WTC11 (cell line): ENCODE measurements at regions not wholly inside any gene's neighbourhood (a gene's known extent, or its start where the extent isn't known, plus 50 kb on each side); places are given as distances from the start of the nearest gene placed in this dataset.
"Not testable (repeated sequence)": the region's sequence is repeated elsewhere in the genome, so short reads cannot be mapped to it uniquely, and the experiment has no call there.

Experiments used
- ATAC-seq: fragments of 200-7000 bp; cut with Tn5 transposase; 2 replicates; pipeline ENCODE4 v1.10.0; 2021; ENCODE audit warnings: mild to moderate bottlenecking, moderate library complexity
- CTCF ChIA-PET: fragments of 300-600 bp; sonication (Branson Sonifier 250); formaldehyde crosslinking; loops from one replicate; lab custom pipeline; 2021; ENCODE audit warnings: antibody characterized with exemption; lab: Charles Lee
- POLR2A ChIA-PET: fragments of 350-600 bp; sonication (Branson Sonifier 250); formaldehyde crosslinking; loops from one replicate; lab custom pipeline; 2021; ENCODE audit warnings: antibody characterized with exemption; lab: Charles Lee
- DNase-seq: peaks from one replicate; pipeline ENCODE4 v3.0.0; 2021; ENCODE audit warnings: low spot score
- H3K27ac Mint-ChIP-seq: 2 replicates; pipeline ENCODE4 v1.8.0; 2021; ENCODE audit warnings: mixed read lengths
- H3K27me3 Mint-ChIP-seq: 2 replicates; pipeline ENCODE4 v1.8.0; 2021; ENCODE audit warnings: low read depth, mild to moderate bottlenecking, moderate library complexity, mixed read lengths
- H3K36me3 Mint-ChIP-seq: 2 replicates; pipeline ENCODE4 v1.8.0; 2021; ENCODE audit warnings: mixed read lengths
- H3K4me1 Mint-ChIP-seq: 2 replicates; pipeline ENCODE4 v1.8.0; 2022; ENCODE audit warnings: mixed read lengths
- H3K4me3 Mint-ChIP-seq: 2 replicates; pipeline ENCODE4 v1.8.0; 2021; ENCODE audit warnings: mild to moderate bottlenecking, moderate library complexity, mixed read lengths
- H3K9me3 Mint-ChIP-seq: 2 replicates; pipeline ENCODE4 v1.8.0; 2021; ENCODE audit warnings: mixed read lengths

GRCh38 chr14:19511055-19511454, 76.9 kb upstream of the POTEG start:
- H3K9me3 Mint-ChIP-seq, H3K36me3 Mint-ChIP-seq, ATAC-seq, H3K4me1 Mint-ChIP-seq, H3K27me3 Mint-ChIP-seq, H3K4me3 Mint-ChIP-seq, POLR2A ChIA-PET, H3K27ac Mint-ChIP-seq, DNase-seq, CTCF ChIA-PET: not testable (repeated sequence)

GRCh38 chr14:19489475-19489874, 55.3 kb upstream of the POTEG start:
- DNase-seq, H3K36me3 Mint-ChIP-seq, H3K27me3 Mint-ChIP-seq, H3K4me3 Mint-ChIP-seq, H3K4me1 Mint-ChIP-seq, CTCF ChIA-PET, POLR2A ChIA-PET, H3K27ac Mint-ChIP-seq, ATAC-seq, H3K9me3 Mint-ChIP-seq: not testable (repeated sequence)

GRCh38 chr14:19488457-19488856, 54.3 kb upstream of the POTEG start:
- H3K4me3 Mint-ChIP-seq, POLR2A ChIA-PET, CTCF ChIA-PET, H3K36me3 Mint-ChIP-seq, ATAC-seq, H3K4me1 Mint-ChIP-seq, H3K9me3 Mint-ChIP-seq, H3K27me3 Mint-ChIP-seq, H3K27ac Mint-ChIP-seq: not testable (repeated sequence)
- DNase-seq, result peak; percentile 3

- H3K27ac Mint-ChIP-seq, H3K27me3 Mint-ChIP-seq, H3K9me3 Mint-ChIP-seq, H3K4me1 Mint-ChIP-seq, POLR2A ChIA-PET, H3K36me3 Mint-ChIP-seq, CTCF ChIA-PET, H3K4me3 Mint-ChIP-seq, DNase-seq, ATAC-seq: not testable (repeated sequence)
Measured at GRCh38 chr14:19487690-19488089, 53.5 kb upstream of the POTEG start.

- POLR2A ChIA-PET, H3K4me3 Mint-ChIP-seq, H3K27me3 Mint-ChIP-seq, H3K36me3 Mint-ChIP-seq, ATAC-seq, H3K4me1 Mint-ChIP-seq, H3K27ac Mint-ChIP-seq, CTCF ChIA-PET, H3K9me3 Mint-ChIP-seq: not testable (repeated sequence)
- peak; percentile 3 for DNase-seq
Measured at GRCh38 chr14:19487265-19487664, 53.1 kb upstream of the POTEG start.

- CTCF ChIA-PET, H3K4me1 Mint-ChIP-seq, H3K27ac Mint-ChIP-seq, POLR2A ChIA-PET, H3K36me3 Mint-ChIP-seq, H3K9me3 Mint-ChIP-seq, ATAC-seq, DNase-seq, H3K4me3 Mint-ChIP-seq, H3K27me3 Mint-ChIP-seq: not testable (repeated sequence)
Measured at GRCh38 chr14:19485346-19485745, 51.2 kb upstream of the POTEG start.
